ENCODE measurements at regions not wholly inside any gene's neighbourhood (a gene's known extent, or its start where the extent isn't known, plus 50 kb on each side); places are given as distances from the start of the nearest gene placed in this dataset.

- H3K36me3 ChIP-seq: no peaks in the 10 kb centered on the region
- 74 to 84% methylated on average over 8 of the region's 8 CpGs for WGBS, 2 donors
- no peaks in the 10 kb centered on the region for H3K9me3 ChIP-seq
- H3K4me3 ChIP-seq: no peak overlapping the region
- TF ChIP-seq POLR2AphosphoS5 (IDR thresholded peaks at IDR 0.05): no peak
- intact Hi-C loops (cut with DNase I): no loop called here
- DNase-seq: no peak
- H3K4me1 ChIP-seq: no peaks in the 10 kb centered on the region
- no peaks in the 10 kb centered on the region for H3K27me3 ChIP-seq
- H3K27ac ChIP-seq: no peak overlapping the region
Measured at GRCh38 chr11:45717526-45717925, 52.1 kb upstream of the CHST1 start.

- H3K27ac ChIP-seq: no peak overlapping the region
- TF ChIP-seq EP300 (IDR thresholded peaks at IDR 0.05) (no peak), CTCF (IDR thresholded peaks at IDR 0.05) (no peak), POLR2A (IDR thresholded peaks at IDR 0.05) (no peak), POLR2AphosphoS5 (IDR thresholded peaks at IDR 0.05) (no peak)
- intact Hi-C loops (cut with DNase I): no loop called here
Measured at GRCh38 chr11:45715418-45715817, 50.0 kb upstream of the CHST1 start.

More at GRCh38 chr11:45715418-45715817, 50.0 kb upstream of the CHST1 start:
- Histone ChIP-seq H3K4me3 (no peak overlapping the region), H3K9me3 (no peaks in the 10 kb centered on the region), H3K36me3 (no peaks in the 10 kb centered on the region), H3K27me3 (no peaks in the 10 kb centered on the region), H3K4me1 (no peaks in the 10 kb centered on the region)
- 34 to 52% methylated on average over 2 of the region's 2 CpGs for WGBS, 2 donors
- no peak for DNase-seq

All from sigmoid colon (tissue), 6 donors.